Glutamatergic neuron (in vitro differentiated cells): ENCODE measurements at regions not wholly inside any gene's neighbourhood (a gene's known extent, or its start where the extent isn't known, plus 50 kb on each side); places are given as distances from the start of the nearest gene placed in this dataset.

ENCODE experiments used
- DNase-seq: peaks from one replicate; pipeline ENCODE4 v3.0.0; 2022
- H3K27ac Mint-ChIP-seq: one replicate; pipeline ENCODE4 v1.8.0; 2020; ENCODE audit warnings: mild to moderate bottlenecking, mixed read lengths, inconsistent platforms; ENCODE audit not compliant: unreplicated experiment
- H3K27me3 Mint-ChIP-seq: one replicate; pipeline ENCODE4 v1.8.0; 2020; ENCODE audit warnings: mild to moderate bottlenecking, moderate library complexity, mixed read lengths, inconsistent platforms; ENCODE audit not compliant: unreplicated experiment
- H3K36me3 Mint-ChIP-seq: one replicate; pipeline ENCODE4 v1.8.0; 2020; ENCODE audit warnings: mild to moderate bottlenecking, mixed read lengths, inconsistent platforms; ENCODE audit not compliant: unreplicated experiment
- H3K4me1 Mint-ChIP-seq: one replicate; pipeline ENCODE4 v1.8.0; 2020; ENCODE audit warnings: mild to moderate bottlenecking, low read depth, mixed read lengths, inconsistent platforms; ENCODE audit not compliant: unreplicated experiment
- H3K4me3 Mint-ChIP-seq: one replicate; pipeline ENCODE4 v1.8.0; 2020; ENCODE audit warnings: mild to moderate bottlenecking, mixed read lengths, inconsistent platforms; ENCODE audit not compliant: unreplicated experiment
- H3K9me3 Mint-ChIP-seq: one replicate; pipeline ENCODE4 v1.8.0; 2020; ENCODE audit warnings: mild to moderate bottlenecking, moderate library complexity, mixed read lengths, inconsistent platforms; ENCODE audit not compliant: unreplicated experiment
- CTCF ChIP-seq: fragments of 200-600 bp; sonication (generic); IDR thresholded peaks from one replicate; pipeline ENCODE4 v1.5.0; 2021; ENCODE audit not compliant: partially characterized antibody, unreplicated experiment

- Mint-ChIP-seq H3K27me3 (no peaks in the 10 kb centered on the region), H3K4me1 (no peaks in the 10 kb centered on the region), H3K36me3 (peaks cover 6% of the 10 kb centered on the region), H3K27ac (no peak overlapping the region), H3K4me3 (no peak overlapping the region), H3K9me3 (peaks cover 9% of the 10 kb centered on the region)
- TF ChIP-seq CTCF = no peak
- DNase-seq = no peak
These were observed 641.7 kb downstream of the AJAP1 start for GRCh38 chr1:5296095-5296494.

- H3K4me1 Mint-ChIP-seq = no peaks in the 10 kb centered on the region
- no peak for TF ChIP-seq CTCF
These were observed 637.5 kb downstream of the AJAP1 start for GRCh38 chr1:5291889-5292288.

GRCh38 chr1:5287178-5288150 lies 633.1 kb downstream of the AJAP1 start:
- H3K4me3 Mint-ChIP-seq = no peak overlapping the region

More at GRCh38 chr1:5291889-5292288, 637.5 kb downstream of the AJAP1 start:
- peaks cover 9% of the 10 kb centered on the region for H3K36me3 Mint-ChIP-seq
- H3K9me3 Mint-ChIP-seq = peaks cover 10% of the 10 kb centered on the region
- H3K27ac Mint-ChIP-seq = no peak overlapping the region
- H3K4me3 Mint-ChIP-seq = no peak overlapping the region
- no peak for DNase-seq
- peaks cover under 1% of the 10 kb centered on the region for H3K27me3 Mint-ChIP-seq

GRCh38 chr1:5286244-5286643 lies 631.8 kb downstream of the AJAP1 start:
- Mint-ChIP-seq H3K4me1 (no peaks in the 10 kb centered on the region), H3K27ac (no peak overlapping the region), H3K9me3 (peaks cover 22% of the 10 kb centered on the region), H3K36me3 (peaks cover 28% of the 10 kb centered on the region), H3K27me3 (peaks cover 16% of the 10 kb centered on the region), H3K4me3 (no peak overlapping the region)
- no peak for TF ChIP-seq CTCF
- DNase-seq = no peak

More at GRCh38 chr1:5287178-5288150, 633.1 kb downstream of the AJAP1 start:
- no peak for DNase-seq
- H3K27ac Mint-ChIP-seq = no peak overlapping the region
- no peak for TF ChIP-seq CTCF
- peaks cover 17% of the 10 kb centered on the region for H3K9me3 Mint-ChIP-seq
- peaks cover 11% of the 10 kb centered on the region for H3K27me3 Mint-ChIP-seq
- H3K36me3 Mint-ChIP-seq = peaks cover 21% of the 10 kb centered on the region
- no peaks in the 10 kb centered on the region for H3K4me1 Mint-ChIP-seq

- no peak overlapping the region for H3K27ac Mint-ChIP-seq
- no peak overlapping the region for H3K4me3 Mint-ChIP-seq
- peaks cover 10% of the 10 kb centered on the region for H3K9me3 Mint-ChIP-seq
- no peak for DNase-seq
- no peak for TF ChIP-seq CTCF
- H3K27me3 Mint-ChIP-seq = peaks cover 2% of the 10 kb centered on the region
- no peaks in the 10 kb centered on the region for H3K4me1 Mint-ChIP-seq
- H3K36me3 Mint-ChIP-seq = peaks cover 4% of the 10 kb centered on the region
These were observed 620.1 kb downstream of the AJAP1 start for GRCh38 chr1:5274527-5274926.
